HG03457 (cell line): ENCODE measurements at regions not wholly inside any gene's neighbourhood (a gene's known extent, or its start where the extent isn't known, plus 50 kb on each side); places are given as distances from the start of the nearest gene placed in this dataset.

Experiments
- ATAC-seq: cut with Tn5 transposase; IDR thresholded peaks from one replicate; pipeline ENCODE4 v1.9.1; 2021; ENCODE audit warnings: moderate number of reproducible peaks; ENCODE audit not compliant: unreplicated experiment

- ATAC-seq = no peak
These were observed 438.6 kb downstream of the TSHZ3 start for GRCh38 chr19:30910485-30911240.

DNA sequence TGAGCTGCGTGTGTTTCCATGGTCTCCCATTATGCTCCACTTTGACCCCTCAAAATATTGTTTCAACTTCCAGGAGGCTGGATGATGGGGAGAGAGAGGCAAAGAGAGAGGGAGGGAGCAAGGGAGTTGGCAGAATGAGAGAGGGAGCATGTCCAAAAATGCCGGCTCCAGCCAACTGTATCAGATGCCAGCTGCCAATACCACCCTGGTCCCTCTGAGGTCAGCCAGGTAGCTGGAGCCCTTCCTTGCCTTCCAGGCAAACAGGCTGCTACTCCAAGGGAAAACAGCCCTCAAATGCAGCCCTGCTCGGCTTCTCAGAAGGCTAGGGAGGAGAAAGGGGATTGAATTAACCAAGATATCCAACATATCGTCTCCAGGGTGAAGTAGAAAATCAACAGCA, 440.0 kb downstream of the TSHZ3 start:
- ATAC-seq = no peak

GRCh38 chr19:30908262-30908771, 440.9 kb downstream of the TSHZ3 start:
- ATAC-seq = no peak

GRCh38 chr19:30906871-30907270, 442.4 kb downstream of the TSHZ3 start:
- ATAC-seq = no peak

DNA sequence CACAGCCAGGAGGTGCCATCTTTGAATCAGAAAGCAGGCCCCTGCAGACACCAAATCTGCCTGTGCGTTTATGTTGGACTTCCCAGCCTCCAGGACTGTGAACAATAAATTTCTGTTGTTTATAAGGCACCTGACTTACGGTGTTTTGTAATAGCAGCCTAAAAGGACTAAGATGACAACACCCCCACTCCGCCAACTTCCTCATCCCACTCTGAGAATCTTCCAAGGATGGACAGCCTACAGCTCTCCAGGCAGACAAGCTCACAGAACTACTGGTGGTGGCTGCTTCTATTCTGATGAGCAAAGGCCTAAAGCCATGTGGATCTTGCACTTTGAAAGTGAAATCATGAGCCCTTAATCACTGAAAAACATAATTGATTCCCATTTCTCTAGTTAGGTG, 449.2 kb downstream of the TSHZ3 start:
- ATAC-seq = no peak

DNA sequence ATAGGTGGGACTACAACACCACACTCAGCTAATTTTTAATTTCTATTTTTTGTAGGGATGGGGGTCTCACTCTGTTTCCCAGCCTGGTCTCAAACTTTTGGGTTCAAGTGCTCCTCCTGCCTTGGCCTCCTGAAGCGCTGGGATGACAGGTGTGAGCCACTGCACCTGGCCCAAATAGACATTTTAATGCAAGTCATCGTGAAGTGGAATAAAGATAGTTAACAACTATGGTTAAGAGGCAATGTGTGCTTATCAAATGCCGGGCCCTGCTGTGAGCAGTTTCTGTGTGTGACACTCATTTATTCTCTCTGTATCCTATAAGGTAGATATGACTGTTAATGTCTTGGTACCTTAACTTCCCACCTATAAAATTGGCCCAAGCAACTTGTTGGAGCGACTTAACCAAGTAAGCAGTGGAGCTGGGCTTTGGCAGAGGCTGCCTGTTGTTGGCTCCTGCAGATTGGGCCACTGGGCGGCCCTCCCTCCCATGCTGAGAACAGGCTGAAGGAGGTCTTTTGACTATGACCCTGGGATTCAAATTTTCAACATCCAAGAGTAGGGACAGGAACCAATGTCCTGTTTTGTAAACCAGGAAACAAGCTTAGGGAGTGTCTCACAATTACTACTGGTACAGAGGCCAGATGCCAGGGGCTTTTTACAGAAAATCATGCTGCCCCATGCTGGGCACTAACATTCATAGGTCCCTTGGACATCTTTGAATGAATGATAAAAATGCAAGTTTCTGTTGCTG, 450.7 kb downstream of the TSHZ3 start:
- no peak for ATAC-seq

DNA sequence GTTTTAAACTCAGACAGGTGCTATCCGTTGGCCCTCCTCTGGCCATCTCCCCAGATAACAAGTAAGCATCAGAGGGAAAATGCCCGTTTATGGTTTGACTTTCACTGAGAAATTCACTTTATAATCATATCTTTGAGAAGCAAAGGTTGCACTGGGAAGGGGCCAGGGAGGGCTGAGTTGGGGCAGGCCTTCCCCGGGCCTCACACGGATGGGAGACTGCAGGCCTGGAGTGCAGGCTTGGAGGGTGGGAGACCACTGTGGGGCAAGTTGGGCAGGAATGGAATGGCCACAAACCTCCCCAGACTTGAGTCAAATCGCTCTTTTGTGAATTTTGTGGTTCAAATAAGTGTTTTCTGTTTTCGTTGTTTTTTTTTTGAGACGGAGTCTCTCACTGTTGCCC, 451.7 kb downstream of the TSHZ3 start:
- ATAC-seq = no peak

GRCh38 chr19:30897034-30897433, 452.2 kb downstream of the TSHZ3 start:
- ATAC-seq = no peak

DNA sequence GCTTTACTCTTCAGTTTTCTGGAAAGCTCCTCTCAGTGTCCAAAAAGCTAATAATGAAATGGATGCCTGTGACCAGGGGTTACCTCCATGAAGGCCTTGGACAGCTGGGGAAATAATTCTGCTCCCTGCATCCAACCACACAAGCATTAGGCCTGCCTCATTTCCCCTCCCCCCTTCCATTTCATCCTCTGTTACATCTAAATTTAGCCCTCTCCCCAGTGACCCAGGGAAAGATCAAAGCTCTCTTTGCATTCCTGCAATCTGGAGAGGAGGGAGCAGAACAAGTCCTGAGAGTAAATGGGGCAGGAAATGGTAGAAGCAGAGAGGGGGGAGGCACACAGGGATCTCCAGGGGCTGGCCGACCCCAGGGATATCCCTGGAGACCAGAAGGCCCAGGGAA, 452.7 kb downstream of the TSHZ3 start:
- no peak for ATAC-seq

DNA sequence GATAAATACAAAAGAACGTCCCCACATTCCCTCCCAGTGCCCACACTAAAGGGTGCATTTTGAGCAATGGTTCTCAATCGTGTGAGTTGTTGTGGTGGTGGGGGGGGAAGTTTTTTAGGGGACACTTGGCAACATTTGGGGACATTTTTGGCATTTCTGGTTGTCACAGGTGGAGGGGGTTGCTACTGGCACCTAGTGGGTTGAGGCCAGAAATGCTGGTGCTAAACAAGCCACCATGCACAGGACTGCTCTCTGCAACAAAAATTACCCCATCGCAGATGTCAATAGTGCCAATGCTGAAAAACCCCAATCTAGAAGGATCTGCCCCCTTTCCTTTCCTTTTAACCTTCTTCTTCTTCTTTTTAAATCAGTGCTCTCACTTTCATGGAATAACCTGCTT, 453.3 kb downstream of the TSHZ3 start:
- no peak for ATAC-seq

DNA sequence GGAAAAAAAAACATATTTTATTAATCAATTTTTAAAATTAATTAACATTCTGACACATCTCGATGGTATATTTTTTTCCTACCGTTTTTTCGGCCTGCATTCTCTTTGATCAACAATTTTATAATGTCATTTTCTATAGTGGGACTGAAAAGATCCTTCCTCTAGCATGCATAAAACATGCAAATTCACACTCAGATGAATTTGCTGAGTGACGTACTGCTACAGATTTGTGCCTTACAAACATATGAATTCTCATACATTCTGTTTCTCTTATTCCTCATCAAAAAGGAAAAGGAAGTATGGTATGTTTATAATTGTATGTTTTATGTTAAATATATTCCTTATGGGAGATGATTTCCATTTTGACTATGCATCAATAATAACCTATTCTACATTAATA, 458.2 kb downstream of the TSHZ3 start:
- no peak for ATAC-seq

DNA sequence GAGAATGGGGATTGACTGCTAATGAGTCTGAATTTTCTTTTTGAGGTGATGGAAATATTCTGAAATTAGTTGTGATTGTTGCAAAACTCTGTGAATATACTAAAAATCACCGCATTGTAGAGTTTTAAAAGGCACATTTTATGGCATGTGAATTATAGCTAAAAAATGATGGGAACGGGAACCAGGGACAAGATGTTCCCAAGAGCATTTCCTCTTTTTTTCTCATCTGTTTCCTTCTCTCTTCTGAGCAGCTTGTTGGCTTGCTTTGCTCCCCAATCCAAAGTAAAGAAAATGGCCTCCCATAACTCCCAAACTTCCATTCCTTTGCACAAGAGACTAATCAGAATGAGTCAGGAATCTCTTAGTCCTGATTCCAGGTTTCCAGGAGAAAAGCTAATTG, 459.2 kb downstream of the TSHZ3 start:
- no peak for ATAC-seq

GRCh38 chr19:30888937-30889336, 460.3 kb downstream of the TSHZ3 start:
- ATAC-seq = no peak

DNA sequence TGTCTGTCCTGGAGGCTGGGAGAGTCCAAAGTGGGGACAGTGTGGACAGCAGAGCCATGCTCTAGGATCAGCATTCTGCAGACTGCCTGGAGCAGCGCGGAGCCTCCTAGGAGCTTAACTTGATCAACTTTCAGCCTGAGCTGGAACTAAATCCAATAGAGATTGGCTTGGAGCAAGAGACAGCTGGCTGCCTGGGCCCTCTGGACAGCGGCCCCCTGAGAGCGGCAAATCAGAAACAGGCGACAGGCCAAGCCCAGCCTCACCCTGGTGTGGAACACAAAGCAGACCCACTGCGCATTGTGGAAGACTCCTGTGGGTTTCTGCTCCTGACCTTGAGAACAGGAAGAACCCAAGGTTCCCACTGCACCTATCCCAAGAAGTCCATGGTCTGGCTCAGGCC, 462.2 kb downstream of the TSHZ3 start:
- no peak for ATAC-seq

GRCh38 chr19:30886222-30886621, 463.0 kb downstream of the TSHZ3 start:
- no peak for ATAC-seq

DNA sequence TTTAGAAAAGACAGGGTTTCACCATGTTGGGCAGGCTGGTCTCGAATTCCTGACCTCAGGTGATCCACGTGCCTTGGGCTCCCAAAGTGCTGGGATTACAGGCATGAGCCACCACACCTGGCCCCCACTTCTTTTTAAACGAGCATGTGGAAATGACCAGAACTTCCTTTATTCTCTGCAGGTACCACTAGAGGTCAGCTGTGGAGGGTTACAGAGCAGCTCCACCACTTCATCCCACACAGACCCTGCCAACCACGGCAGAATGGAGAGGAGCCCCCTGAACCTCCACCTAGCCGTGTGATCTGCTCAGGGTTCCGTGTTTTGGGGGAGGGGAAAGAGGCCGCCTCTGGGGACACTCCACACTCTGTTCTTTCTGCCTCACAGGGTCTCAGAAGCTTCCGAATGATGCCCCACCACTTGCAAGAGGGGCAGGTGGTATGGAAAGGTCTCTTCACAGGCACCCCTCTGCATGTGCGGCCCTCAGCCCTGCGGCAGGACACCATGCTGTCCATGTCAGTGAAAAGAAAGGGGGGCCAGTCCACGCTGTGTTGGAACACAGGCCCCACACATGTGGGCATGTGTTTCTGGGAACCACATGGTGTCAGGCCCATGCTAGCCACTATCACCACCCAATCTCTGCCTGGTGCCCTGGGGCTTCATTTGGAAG, 465.0 kb downstream of the TSHZ3 start:
- ATAC-seq = no peak

- ATAC-seq = no peak
These were observed 466.2 kb downstream of the TSHZ3 start for GRCh38 chr19:30883071-30883470.

DNA sequence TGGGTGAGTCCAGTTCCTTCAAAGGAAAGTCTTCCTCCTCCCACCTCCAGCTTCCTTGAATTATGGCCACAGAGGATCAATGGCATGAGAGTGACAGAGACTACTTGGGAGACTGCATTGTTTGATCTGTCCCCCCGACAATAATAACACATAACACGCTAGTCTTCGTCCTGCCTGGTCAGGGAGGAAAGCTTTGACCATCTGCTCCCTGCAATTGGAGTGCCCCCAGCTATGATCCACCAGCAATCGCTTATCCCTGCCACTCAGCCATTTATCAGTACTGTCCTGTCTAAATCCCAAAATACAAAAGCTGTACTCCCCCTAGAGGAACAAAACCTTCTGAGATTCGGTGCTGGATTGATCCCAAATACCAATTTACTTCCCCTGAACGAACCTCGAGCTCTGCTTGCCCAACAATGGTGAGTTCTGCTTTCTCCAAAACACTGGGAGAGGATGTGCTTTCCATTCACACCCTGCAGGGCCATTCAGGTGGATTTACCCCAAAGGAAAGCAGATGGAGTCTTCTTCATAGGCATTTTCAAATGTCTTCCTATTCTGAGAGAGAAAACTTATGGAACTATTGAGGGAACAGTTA, 466.7 kb downstream of the TSHZ3 start:
- no peak for ATAC-seq

DNA sequence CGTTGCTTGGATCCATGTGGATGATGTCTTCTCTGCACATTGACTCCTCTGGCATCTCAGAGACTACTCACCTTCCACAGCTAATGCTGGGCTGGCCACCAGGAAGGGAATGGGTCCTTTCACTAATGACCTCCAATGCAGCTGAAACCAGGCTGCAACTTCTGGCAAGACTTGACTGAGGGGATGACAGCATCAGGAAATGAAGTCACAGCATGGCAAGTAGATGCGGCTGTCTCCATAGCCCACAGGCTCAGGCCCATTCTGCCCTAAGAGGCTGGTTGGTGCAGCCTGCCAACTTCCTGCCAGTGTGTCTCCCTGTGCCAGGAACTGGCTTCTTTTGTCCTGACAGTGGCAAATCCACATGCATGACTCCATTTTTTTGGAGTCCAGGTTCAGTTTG, 467.3 kb downstream of the TSHZ3 start:
- ATAC-seq = no peak

DNA sequence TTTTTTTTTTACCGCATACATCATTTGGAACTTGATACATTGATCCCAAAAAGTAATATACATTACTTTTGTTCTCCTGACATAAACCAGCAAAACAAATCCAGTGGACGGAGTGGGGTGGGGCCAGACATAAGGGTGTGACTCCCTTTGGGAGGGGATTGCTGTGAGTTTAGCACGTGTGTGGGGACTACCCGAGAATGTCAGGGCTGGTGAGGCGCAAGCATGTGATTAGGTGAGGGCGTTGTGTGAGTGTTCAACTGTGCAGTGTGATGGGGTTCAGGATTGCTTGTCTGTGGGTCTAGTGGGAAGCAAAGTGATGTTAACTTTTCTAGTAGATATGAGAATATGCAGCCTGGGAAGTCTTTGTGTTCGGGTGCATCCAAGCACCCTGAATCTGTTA, 468.0 kb downstream of the TSHZ3 start:
- no peak for ATAC-seq

DNA sequence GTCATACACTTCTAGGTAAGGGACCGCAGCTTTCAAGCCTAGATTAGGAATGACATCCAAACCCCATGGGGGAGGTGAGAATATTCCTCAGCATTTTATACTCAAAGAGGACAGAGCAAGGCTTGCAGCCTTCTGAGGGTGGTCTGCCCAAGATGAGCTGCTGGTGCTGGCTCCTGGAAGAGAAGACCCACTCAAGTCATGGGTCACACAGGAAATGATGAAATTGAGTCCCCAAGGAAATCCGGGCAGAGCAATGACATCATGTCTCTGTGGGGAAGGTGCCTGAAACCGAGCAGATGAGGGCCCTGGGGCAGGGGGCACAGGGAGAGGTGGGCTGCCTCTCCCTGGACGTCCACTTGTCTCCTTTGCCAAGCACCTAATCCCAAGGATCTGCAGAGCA, 468.7 kb downstream of the TSHZ3 start:
- no peak for ATAC-seq
